DMS 273 (cell line): ENCODE measurements at regions not wholly inside any gene's neighbourhood (a gene's known extent, or its start where the extent isn't known, plus 50 kb on each side); places are given as distances from the start of the nearest gene placed in this dataset.
A peak's percentile ranks its signal among the peaks of the same experiment; 100 is the strongest.

Source experiments
- DNase-seq: peaks from one replicate; lab custom pipeline; 2025; ENCODE audit not compliant: unreplicated experiment; lab: John Stamatoyannopoulos, UW

- no peak for DNase-seq
Measured at GRCh38 chr7:97466071-97466470, 265.8 kb upstream of the TAC1 start.

DNA sequence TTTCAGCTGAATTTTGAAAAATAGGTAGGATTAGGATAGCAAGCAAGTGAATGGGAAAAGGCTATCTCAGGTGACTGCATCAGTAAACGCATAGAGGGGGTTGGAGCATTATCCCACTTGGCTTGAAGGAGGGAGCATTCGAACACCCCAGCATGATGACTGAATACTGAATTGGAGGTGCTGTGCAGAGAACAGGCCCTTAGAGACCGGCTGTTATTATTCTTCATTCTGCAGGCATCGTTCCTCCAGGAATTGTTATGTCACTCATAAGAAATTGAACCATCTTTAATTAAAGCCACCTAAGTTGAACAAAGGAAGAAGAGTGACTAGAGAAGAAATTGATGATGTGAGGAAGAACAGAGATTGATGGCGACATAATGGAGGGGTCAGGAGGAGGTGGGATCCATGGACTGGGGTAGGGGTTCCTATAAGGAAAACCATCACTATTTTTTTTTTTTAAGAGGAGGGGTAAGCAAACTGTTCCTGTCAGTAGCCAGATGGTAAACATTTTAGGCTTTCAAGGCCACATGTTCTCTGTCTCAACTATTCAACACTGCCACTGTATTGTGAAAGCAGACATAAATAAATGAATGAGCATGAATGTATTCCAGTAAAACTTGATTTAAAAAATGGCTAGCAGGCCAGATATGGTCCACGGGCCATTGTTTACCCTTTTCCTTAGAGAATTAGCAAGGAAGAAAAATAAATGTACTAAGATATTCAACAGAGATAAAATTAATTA, 264.7 kb upstream of the TAC1 start:
- no peak for DNase-seq

DNA sequence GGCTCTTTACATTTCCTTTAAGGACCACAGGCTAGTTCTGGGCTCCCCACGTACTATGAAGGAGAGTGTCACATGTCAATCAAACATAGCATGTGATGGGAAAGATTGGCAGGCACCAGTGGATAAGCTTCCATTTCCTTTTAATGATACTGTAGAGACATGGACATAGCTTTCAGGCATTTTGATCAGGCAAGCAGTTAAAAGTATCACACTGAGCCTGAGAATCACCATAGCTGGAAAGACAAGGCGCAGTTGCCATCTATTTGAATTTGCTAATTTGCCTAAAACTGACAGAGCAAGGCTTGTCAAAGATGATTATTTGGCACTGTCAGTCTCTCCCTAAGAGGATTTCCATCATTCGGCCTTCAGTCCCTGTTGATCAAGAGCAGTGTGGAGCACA, 263.4 kb upstream of the TAC1 start:
- DNase-seq, result no peak

GRCh38 chr7:97470726-97471125, 261.2 kb upstream of the TAC1 start:
- no peak for DNase-seq

DNA sequence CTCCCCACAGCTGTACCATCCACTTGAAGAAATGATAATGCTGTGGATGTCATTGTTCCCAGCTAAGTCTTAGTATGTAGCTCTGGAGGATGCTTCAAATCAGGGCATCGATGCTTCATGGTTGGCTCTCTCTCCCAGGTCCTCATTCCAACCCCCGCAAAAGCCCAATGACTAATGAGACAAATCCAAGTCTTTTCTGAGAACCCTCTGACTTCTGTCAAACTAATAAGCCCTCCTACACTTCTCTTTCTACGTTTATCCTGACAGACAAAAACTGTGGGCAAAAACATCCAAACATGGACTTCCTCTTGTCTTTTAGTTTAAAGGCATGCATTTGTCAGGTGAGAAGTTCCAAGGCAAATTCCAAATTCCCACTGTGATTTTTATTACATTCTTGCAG, 260.4 kb upstream of the TAC1 start:
- DNase-seq, result no peak

- no peak for DNase-seq
Measured at GRCh38 chr7:97479740-97480290, 252.1 kb upstream of the TAC1 start.

DNA sequence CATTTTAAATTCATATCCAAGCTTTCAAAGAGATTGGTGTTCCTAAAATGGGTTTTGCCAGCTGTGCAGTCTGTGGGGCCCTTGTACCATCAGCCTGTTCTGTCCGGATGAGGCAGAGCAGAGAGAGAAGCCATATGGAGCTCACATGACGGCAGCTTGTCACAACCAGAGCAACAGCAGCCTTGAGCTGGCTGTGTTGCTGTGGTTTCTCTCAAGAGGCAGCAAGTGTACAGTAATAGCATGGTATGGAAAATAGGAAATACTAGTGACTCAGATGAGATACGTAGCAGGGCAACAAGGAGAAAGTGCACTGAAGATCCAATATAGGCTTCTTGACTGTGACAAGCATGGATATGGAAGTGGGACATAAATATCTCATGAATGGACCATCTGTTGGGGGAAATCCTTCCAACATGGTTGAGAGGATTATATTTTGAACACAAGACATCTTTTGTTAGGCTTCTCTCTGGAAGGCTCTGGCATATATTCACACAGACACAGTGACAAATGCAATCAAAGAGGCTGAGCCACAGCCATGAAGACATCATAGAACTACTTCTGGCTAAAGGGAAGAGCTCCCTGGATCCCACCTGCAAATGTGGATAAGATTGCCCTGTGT, 251.0 kb upstream of the TAC1 start:
- DNase-seq, result peak; percentile 28

- no peak for DNase-seq
Measured at GRCh38 chr7:97495487-97495886, 236.4 kb upstream of the TAC1 start.

- peak; percentile 60 for DNase-seq
Measured at GRCh38 chr7:97499204-97499603, 232.7 kb upstream of the TAC1 start.

GRCh38 chr7:97503367-97504094, 228.4 kb upstream of the TAC1 start:
- DNase-seq, result no peak

DNA sequence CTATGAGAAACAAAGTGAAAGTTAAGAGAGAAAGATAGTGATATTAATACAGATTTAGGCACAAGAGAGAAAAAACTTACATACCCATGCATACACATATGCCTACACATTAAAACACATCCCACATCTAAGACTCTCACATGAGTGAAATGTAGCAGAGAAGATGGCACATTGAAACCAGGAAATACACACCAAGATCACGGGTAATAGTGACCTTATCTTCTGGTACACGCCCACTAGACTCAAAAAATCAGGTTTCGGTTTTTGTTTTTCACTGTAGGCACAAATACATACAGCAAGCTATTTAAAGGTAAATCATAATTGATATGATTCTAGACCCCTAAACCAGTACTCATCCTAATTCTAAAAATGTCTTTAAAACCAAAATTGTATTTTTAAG, 225.2 kb upstream of the TAC1 start:
- DNase-seq, result no peak

- DNase-seq, result no peak
Measured at GRCh38 chr7:97512441-97513207, 219.3 kb upstream of the TAC1 start.

- no peak for DNase-seq
Measured at GRCh38 chr7:97513326-97513725, 218.6 kb upstream of the TAC1 start.

DNA sequence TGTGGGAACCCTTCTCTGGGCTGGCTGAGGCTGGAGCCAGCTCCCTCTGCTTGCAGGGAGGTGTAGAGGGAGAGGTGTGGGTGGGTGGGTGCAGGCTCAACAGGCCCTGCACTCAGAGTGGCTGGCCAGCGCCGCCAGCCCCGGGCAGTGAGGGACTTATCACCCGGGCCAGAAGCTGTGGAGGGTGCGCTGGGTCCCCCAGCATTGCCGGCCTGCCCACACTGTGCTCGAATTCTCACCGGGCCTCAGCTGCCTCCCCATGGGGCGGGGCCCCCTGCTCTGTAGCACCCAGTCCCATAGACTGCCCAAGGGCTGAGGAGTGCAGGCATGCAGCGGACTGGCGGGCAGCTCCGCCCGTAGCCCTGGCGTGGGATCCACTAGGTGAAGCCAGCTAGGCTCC, 190.7 kb upstream of the TAC1 start:
- DNase-seq, result no peak

DNA sequence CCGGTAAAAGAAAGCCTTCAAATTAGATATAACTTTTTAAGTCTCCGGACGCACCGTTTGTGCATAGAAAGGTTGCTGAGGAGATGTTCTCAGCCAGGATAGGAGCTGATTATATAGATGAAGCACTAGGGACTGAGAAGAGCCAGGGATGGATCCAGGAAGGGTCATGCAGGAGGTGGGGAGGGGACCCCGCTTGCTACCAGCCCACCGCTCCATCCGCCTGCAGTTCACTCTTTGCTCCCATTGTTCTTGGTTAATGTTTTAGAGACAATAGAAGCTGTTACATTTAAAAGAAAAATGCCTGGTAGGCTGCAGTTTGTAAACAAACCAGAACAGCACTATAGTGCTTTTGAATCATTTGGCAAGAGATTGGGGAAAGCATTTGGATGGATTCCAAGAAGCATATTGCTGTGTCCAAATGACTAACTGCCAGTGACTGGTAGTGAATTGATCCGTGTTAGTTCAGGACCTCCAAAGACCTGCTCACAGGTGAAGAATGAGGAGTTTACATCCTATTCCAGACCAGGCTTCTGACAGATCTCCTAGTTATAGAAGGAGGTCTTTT, 175.9 kb upstream of the TAC1 start:
- peak; percentile 12 for DNase-seq

DNA sequence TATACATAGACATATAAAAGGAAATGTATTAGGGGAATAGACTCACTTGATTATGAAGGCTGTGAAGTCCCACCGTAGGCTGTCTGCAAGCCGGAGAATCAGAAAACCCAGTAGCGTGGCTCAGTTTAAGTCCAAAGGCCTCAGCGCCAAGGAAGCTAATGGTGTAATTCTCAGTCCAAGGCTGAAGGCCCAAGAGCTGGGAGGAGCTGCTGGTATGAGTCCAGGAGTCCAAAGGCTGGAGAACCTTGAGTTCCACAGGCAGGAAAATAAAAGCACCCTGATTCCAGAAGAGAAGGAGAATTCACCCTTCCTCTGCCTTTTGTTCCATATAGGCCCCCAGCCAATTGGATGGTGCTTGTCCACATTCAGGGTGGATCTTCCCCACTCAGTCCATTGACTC, 166.2 kb upstream of the TAC1 start:
- DNase-seq, result no peak

DNA sequence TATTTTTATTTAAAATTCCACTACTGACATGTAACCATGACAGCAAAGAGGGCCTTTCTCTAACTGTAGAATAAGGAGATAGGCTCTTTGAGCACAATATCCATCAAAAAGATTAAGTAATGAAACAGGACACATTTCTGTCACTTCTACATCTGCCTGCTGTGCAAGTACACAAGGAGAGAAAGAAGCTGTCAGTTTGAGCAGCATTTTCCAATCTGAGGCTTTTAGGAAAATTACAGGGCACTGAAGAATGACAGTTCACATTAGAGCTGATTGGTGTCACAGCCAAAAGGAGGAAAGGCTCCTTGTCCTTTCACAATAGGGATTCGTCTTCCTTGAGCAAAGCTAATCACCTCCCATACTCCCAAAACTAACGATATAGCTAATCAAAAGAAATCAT, 158.8 kb upstream of the TAC1 start:
- DNase-seq, result no peak

GRCh38 chr7:97576043-97576442, 155.8 kb upstream of the TAC1 start:
- no peak for DNase-seq

- no peak for DNase-seq
Measured at GRCh38 chr7:97578225-97578624, 153.7 kb upstream of the TAC1 start.

DNA sequence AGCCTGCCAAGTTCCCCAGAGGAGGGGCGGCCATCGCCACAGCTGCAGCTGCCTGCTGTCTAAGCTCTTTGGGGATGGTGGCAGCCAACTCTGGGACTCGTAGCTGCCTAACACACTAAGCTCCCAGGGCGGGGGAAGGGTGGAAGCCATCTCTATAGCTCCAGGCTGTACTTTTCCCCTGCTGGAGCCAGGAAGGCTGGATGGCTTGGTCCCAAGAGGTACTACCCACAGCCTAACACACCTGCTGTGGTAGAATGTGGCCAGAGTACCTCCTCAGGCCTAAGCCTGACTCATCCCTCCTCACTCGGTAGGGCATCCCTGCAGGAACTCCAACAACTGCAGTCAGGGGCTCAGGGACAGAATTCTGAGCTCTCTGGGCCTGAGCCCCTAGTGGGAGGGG, 151.7 kb upstream of the TAC1 start:
- DNase-seq, result no peak

DNA sequence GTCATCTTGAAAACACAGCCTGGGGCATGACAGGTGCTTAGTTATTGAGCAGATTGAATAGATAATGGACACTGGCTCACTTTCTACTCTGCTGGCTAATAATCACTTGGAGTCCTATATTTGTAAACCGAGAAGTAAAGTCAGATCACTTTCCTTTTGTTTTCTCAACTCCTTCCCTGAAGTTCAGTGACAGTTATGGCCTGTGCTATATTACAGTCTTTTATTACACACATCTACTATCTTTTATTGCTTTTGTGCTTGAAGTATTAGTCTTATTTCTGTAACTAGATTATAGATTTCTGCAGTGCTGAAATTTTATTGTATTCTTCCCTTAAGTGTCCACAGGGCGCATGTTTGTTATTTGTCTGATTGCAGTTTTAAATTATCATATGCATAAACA, 136.4 kb upstream of the TAC1 start:
- no peak for DNase-seq
